ENCODE measurements at regions not wholly inside any gene's neighbourhood (a gene's known extent, or its start where the extent isn't known, plus 50 kb on each side); places are given as distances from the start of the nearest gene placed in this dataset.

GRCh38 chr6:88492241-88492640, 326.1 kb upstream of the CNR1 start:
- Histone ChIP-seq H3K9me3 (ENCODE audit: control insufficient read depth, low read depth, low read length) (no peaks in the 10 kb centered on the region), H3K36me3 (ENCODE audit: control insufficient read depth in 2 of 2, extremely low read depth in 1 of 2, insufficient read depth in 2 of 2, low read length in 2 of 2) (no peaks in the 10 kb centered on the region), H2AFZ (ENCODE audit: control insufficient read depth, low read length) (no peak overlapping the region), H3K4me1 (ENCODE audit: control insufficient read depth, extremely low read depth, insufficient read depth, low read length) (no peaks in the 10 kb centered on the region), H3K4me2 (ENCODE audit: control insufficient read depth, extremely low read depth, insufficient read depth, low read depth, low read length) (no peak overlapping the region), H4K20me1 (ENCODE audit: control insufficient read depth, extremely low read depth, insufficient read depth, low read length) (no peaks in the 10 kb centered on the region), H3K9me1 (ENCODE audit: control insufficient read depth, extremely low read depth, insufficient read depth, low read length) (no peaks in the 10 kb centered on the region), H3K9ac (ENCODE audit: control insufficient read depth, extremely low read depth, insufficient read depth, low read length) (no peak overlapping the region), H3K4me3 (ENCODE audit: control insufficient read depth in 2 of 3, extremely low read depth in 1 of 3, insufficient read depth in 2 of 3, low read depth in 1 of 3, low read length in 3 of 3) (no peak overlapping the region), H3K27ac (ENCODE audit: control insufficient read depth, insufficient read depth, low read length) (no peak overlapping the region), H3K27me3 (ENCODE audit: control insufficient read depth, extremely low read depth, insufficient read depth, low read length) (no peaks in the 10 kb centered on the region), H3K79me2 (ENCODE audit: control insufficient read depth, insufficient read depth, low read length) (no peaks in the 10 kb centered on the region)
- no peak for DNase-seq (ENCODE audit: low read depth, low spot score)
- dilution Hi-C loops (cut with MboI; ENCODE audit: extremely low pct_ligation_motif_present, low sequenced_read_pairs) = no loop called here
- no peak for TF ChIP-seq EZH2 (IDR thresholded peaks at IDR 0.05; ENCODE audit: low read length)
- TF ChIP-seq CTCF (optimal IDR thresholded peaks at IDR 0.05 in 1 of 3, IDR thresholded peaks at IDR 0.05 in 1 of 3, conservative IDR thresholded peaks at IDR 0.05 in 1 of 3; ENCODE audit: extremely low read depth in 1 of 3, insufficient read depth in 2 of 3, low read length in 3 of 3) = no peak
- no peak for FAIRE-seq

GRCh38 chr6:88491266-88491880, 325.2 kb upstream of the CNR1 start:
- Histone ChIP-seq H3K36me3 (ENCODE audit: control insufficient read depth in 2 of 2, extremely low read depth in 1 of 2, insufficient read depth in 2 of 2, low read length in 2 of 2) (no peaks in the 10 kb centered on the region), H3K4me2 (ENCODE audit: control insufficient read depth, extremely low read depth, insufficient read depth, low read depth, low read length) (no peak overlapping the region), H3K4me3 (ENCODE audit: control insufficient read depth in 2 of 3, extremely low read depth in 1 of 3, insufficient read depth in 2 of 3, low read depth in 1 of 3, low read length in 3 of 3) (no peak overlapping the region), H3K9ac (ENCODE audit: control insufficient read depth, extremely low read depth, insufficient read depth, low read length) (no peak overlapping the region), H3K4me1 (ENCODE audit: control insufficient read depth, extremely low read depth, insufficient read depth, low read length) (no peaks in the 10 kb centered on the region), H3K9me3 (ENCODE audit: control insufficient read depth, low read depth, low read length) (no peaks in the 10 kb centered on the region), H4K20me1 (ENCODE audit: control insufficient read depth, extremely low read depth, insufficient read depth, low read length) (no peaks in the 10 kb centered on the region), H2AFZ (ENCODE audit: control insufficient read depth, low read length) (no peak overlapping the region), H3K27me3 (ENCODE audit: control insufficient read depth, extremely low read depth, insufficient read depth, low read length) (no peaks in the 10 kb centered on the region), H3K79me2 (ENCODE audit: control insufficient read depth, insufficient read depth, low read length) (no peaks in the 10 kb centered on the region), H3K9me1 (ENCODE audit: control insufficient read depth, extremely low read depth, insufficient read depth, low read length) (no peaks in the 10 kb centered on the region), H3K27ac (ENCODE audit: control insufficient read depth, insufficient read depth, low read length) (no peak overlapping the region)
- DNase-seq (ENCODE audit: low read depth, low spot score) (no peak), FAIRE-seq (no peak)
- no peak for TF ChIP-seq CTCF (optimal IDR thresholded peaks at IDR 0.05 in 1 of 3, IDR thresholded peaks at IDR 0.05 in 1 of 3, conservative IDR thresholded peaks at IDR 0.05 in 1 of 3; ENCODE audit: extremely low read depth in 1 of 3, insufficient read depth in 2 of 3, low read length in 3 of 3)
- TF ChIP-seq EZH2 (IDR thresholded peaks at IDR 0.05; ENCODE audit: low read length) = no peak
- dilution Hi-C loops (cut with MboI; ENCODE audit: extremely low pct_ligation_motif_present, low sequenced_read_pairs) = no loop called here
